Erythroblast (primary cell): ENCODE measurements at regions not wholly inside any gene's neighbourhood (a gene's known extent, or its start where the extent isn't known, plus 50 kb on each side); places are given as distances from the start of the nearest gene placed in this dataset.
"Not testable (repeated sequence)": the region's sequence is repeated elsewhere in the genome, so short reads cannot be mapped to it uniquely, and the experiment has no call there.

Source experiments
- DNase-seq, 2 experiments: peaks; one replicate each; lab custom pipeline; 2025; lab: John Stamatoyannopoulos, UW
- GATA1 ChIP-seq: IDR thresholded peaks from 2 replicates; pipeline ENCODE4 v1.6.1; 2011; ENCODE audit warnings: low read depth, mild to moderate bottlenecking, control low read depth, low read length, moderate library complexity
- POLR2A ChIP-seq: IDR thresholded peaks from 2 replicates; pipeline ENCODE4 v1.6.1; 2011; ENCODE audit warnings: mild to moderate bottlenecking, low read length

DNA sequence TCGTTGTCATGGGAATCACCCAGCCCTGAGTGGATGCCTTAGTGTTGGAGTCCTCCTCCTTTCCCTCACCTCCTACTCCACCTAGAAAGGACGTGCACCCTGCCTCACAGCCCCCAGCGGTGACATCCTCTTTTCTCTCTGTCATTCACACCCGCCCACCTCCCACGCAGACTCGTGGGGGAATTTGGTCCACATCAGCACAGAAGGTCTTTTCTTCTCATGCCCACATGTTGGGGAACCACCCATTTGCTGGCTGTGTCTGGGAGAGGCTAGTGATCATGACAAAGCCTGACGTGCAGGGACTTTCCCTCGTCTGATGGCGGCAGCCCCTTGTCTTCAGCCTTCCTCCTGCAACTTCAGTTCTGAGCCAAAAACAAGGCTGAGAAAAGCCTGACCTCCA lies 96.0 kb upstream of the CNKSR3 start:
- peak; percentile 15 to 27 for DNase-seq
- TF ChIP-seq POLR2A (no peak), GATA1 (no peak)

DNA sequence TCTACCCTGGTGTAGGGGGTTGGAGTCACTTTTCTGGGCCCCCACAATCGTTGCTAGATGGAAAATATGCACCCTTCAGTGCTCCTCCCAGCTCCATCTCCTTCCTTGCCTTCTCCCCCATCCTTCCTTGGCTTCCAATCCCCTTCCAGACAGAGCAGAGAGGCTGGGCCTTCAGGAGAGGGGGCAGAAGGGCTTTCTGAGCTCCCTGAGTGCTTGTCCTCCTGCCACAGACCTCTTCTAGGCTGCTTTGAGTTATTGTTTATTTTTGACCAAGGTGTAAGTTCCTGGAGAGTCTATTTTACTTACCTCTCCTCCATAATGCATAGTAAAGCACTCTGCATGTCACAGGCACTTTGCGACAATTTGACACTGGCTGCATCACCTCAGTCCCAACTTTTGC lies 96.4 kb upstream of the CNKSR3 start:
- TF ChIP-seq POLR2A (no peak), GATA1 (no peak)
- no peak for DNase-seq

DNA sequence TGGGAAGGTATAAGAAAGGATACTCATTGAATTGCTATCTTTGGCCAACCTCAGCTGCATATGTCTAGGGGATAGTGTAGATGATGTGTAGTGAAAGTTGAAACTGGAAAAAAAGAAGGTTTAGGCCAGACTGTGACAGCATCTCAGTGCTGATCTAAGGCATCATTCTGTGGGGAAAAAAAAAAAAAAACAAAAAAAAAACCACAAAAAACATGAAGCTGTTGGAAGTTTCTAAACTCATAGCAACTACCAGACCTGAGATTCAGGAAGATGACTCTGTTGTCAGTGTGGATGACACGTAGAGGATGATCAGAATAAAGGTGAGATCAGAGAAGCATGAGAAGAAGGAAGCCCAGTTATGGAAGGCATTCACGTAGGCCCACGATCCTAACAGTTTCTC lies 100.8 kb upstream of the CNKSR3 start:
- DNase-seq: no peak
- TF ChIP-seq POLR2A (no peak), GATA1 (no peak)

DNA sequence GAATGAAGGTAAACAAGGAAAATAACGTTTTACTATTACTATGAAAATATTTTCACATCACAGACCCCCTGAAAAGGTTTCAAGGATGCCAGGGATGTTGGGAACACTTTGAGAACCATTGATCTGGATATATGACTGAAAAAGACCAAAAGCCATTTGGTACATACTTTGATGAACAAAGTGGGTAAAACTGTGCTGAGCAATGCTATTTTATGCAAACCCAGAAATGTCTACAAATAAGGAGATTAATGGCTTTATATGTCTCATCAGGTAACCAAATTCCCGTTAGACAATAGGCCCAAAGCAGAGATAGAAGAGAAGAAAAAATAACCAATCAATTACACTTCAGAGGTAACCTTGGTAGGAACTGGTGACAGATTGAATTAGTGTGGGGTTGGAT lies 101.4 kb upstream of the CNKSR3 start:
- DNase-seq: no peak
- TF ChIP-seq POLR2A: no peak
- TF ChIP-seq GATA1: no peak

DNA sequence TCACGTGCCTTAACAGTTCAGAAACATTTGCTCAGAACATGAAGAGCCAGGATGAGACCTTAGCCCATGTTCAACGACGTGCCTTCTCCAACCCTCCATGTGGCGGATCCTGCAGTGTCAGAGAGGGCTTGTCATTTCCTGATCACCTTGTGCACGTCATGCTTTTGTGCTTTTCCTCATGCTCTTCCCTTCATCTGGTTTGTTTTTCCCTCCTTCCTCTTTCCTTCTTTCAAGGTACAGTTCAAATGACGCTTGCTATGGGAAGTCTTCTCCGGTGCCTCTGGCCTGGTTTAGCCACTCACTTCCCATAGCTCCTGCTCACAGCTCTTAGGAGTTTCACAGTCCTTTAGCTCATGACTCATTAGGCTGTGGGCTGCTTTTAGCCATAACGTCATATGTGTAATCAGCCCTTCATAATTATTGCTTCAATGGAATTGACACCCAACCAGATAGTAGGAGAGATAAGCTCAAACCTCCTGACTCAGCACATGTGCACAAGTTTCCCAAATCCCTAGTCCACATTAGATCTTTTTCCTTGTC lies 102.7 kb upstream of the CNKSR3 start:
- no peak for TF ChIP-seq POLR2A
- TF ChIP-seq GATA1: no peak
- DNase-seq: peak; percentile 38 to 72

DNA sequence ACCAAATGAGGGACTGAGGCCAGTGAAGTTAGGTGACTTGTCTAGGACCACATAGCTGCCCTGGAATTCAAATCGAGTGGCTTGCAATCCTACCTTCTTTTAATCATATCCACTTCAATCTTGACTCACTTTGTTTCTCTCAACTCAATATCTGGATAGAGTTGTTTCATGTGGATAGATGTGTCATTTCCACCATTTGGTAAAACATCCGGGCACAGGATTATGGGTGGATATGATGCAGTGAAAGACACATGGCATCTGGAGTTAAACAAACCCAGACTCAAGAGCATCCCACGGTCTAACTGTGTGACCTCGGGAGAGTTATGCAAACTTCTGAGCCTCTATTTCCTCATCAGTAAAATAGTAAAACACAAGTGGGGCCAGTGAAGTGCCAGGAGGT lies 103.6 kb upstream of the CNKSR3 start:
- TF ChIP-seq GATA1 (no peak), POLR2A (no peak)
- DNase-seq: no peak

DNA sequence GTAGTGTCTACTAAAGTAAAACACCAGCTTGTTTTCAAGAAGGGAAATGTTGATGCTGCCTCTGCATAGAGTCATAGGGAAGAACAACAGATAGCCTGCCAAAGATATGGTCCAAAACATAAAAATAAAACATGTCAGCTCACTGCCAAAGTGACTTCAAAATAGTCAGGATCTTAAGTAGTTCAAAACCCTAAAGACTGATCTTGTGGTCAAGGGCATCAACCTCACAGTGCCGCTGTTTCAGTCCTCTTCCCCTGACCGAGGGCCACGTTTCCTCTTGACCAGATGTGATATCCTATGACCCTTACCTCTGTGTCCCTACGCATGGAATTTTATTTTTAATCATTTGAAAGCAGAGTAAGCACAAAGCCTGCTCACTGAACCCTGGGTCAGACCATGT lies 104.2 kb upstream of the CNKSR3 start:
- DNase-seq: no peak
- no peak for TF ChIP-seq POLR2A
- TF ChIP-seq GATA1: no peak

DNA sequence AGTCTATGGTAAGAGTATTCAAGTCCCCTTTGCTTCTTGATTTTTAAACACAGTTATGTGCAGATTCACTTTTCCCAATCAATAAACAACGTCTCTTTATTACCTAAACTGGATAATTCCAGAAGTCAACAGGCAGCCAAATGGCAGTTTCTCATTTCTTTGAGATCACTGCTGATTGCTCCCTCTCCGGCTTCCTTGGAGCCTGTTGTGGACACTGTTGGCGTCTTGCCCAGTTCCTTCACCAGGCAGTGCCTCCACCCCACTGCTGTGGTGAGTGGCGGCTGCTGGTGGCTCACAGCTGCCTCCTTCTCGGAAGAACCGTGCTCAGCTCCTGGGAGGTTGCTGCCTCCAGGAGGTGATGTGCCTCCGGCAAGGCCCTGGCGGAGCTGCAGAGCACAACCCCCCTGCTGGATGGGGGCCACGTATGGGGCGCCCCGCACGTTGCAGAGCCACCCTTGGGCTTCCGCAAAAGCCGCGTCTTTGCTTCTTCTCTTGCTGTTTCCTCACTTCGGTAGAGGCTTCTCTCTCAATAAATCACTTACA lies 105.1 kb upstream of the CNKSR3 start:
- no peak for TF ChIP-seq POLR2A
- TF ChIP-seq GATA1: no peak
- peak; percentile 68 to 77 for DNase-seq

DNA sequence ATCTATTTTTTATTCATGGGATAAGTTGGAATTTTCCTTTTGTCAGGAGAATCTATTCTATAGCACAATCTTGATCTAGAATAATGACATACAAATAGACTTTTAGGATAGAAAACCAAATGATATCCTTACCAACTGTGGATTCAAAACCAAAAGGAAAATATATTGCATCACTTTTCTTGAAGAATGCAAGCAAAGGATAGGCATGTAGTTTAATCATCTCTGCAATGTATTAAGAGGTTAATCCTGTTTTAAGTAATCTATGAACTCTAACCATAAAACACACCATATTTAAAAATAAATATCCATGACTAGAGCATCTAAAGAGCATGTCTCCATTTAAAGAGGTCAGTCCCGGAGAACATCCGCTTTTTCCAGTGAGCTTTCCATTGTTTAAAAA lies 106.7 kb upstream of the CNKSR3 start:
- no peak for DNase-seq
- TF ChIP-seq POLR2A (no peak), GATA1 (no peak)

DNA sequence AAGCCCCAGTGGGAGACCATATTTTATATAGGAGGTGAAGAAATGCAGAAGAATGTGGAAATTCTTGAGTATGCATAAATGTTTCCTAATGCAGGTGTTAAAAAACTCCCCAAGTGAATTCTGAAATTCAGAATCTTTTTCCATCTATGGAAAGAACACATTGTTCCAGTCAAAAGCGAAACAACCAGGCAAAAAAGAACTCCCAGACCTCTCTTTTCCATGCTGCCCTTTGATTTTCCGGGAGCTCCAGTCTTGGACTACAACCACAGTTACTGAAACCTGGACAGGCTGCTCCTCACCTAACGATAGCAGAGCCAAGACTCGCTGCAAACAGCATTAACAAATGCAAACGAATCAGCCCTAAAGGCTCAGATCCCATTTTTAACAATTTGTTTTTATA lies 108.7 kb upstream of the CNKSR3 start:
- DNase-seq: no peak
- no peak for TF ChIP-seq POLR2A
- no peak for TF ChIP-seq GATA1

DNA sequence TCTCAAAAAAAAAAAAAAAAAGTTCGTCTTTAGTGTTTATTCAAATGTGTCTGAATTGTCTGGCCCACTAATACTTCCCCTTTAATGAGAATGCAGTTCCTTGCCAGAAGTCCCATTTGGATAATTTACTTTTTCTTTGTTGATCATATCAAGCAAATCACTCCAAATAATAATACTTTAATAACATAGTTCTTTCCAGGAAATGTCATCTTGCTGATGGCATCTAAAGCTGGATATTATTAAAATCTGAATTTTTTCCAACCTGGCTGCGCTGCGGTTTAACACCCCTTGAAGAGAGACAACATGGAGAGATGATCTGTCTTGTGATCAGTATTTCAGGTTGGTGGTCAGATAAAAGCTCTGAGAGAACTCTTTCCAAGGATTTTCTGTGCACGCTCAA lies 111.2 kb upstream of the CNKSR3 start:
- DNase-seq: no peak
- no peak for TF ChIP-seq POLR2A

DNA sequence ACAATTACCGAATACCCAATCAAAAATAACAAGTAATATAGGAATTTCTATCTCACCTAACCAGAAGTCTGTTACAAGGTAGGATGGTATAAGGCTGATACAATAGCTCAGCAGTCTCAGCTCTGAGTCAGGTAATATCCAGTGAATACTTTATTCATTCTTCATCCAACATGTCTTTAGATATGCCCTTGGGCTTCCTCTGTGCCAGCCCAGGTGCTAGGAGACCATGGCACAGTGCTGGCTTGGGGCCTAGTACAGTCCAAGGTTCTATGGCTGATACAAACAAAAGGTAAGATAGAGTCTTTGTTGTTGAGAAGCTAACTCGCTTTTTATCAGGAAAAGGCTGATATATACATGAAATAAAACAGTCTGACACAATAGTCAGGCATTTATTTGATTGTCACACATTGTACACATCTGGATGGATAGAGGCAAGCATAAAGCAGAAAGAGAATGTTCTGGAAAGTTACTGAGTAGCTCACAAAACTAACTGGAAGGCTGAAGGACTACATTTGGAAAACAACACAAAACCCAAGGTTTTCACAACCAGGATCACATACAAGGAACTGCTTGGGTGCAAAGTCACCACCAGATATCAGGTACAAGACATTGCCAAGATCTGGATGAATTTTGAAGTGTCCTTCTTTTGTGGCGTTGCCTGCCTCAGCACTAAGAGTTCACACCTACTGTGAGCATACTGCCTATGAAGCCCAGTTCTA lies 110.4 kb upstream of the SCAF8 start:
- no peak for DNase-seq
- TF ChIP-seq POLR2A: no peak
- TF ChIP-seq GATA1: no peak

DNA sequence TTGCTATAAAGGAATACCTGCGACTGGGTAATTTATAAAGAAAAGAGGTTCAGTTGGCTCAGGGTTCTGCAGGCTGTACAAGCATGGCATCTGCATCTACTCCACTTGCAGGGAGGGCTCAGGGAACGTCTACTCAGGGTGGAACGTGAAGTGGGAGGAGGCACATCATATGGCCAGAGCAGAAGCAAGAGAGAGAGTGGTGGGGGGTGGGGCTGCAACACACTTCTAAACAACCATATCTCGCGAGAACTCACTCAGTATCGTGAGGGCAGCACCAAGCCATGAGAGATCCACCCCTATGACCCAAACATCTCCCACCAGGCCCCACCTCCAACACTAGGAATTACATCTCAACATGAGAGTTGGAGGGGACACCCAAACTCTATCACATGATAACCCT lies 109.8 kb upstream of the SCAF8 start:
- no peak for DNase-seq
- TF ChIP-seq POLR2A (no peak), GATA1 (no peak)

DNA sequence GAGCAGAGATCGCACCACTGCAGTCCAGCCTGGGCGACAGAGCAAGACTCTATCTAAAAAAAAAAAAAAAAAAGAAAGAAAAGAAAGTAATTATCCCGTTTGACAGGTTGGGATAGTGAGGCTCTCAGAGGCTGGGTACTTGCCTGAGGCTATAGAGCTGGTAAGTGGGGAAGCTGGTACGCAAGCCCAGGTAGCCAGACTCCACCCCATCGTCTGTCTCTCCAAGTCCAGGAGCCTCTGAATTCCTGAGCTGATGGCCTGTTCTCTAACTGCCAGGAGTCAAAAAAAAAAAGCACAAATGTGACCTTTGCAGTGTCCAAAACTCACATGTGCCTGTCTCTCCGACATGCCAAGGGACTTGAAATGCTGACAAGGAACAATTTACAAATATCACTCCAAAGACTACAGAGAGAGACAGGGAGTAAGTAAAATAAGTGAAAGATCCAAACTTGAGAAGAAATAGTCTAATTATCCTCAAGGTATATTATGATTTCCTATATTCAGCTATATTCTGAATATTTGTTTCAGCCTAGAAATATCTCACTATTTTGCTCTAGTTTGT lies 109.1 kb upstream of the SCAF8 start:
- TF ChIP-seq GATA1 (no peak), POLR2A (no peak)
- no peak for DNase-seq

DNA sequence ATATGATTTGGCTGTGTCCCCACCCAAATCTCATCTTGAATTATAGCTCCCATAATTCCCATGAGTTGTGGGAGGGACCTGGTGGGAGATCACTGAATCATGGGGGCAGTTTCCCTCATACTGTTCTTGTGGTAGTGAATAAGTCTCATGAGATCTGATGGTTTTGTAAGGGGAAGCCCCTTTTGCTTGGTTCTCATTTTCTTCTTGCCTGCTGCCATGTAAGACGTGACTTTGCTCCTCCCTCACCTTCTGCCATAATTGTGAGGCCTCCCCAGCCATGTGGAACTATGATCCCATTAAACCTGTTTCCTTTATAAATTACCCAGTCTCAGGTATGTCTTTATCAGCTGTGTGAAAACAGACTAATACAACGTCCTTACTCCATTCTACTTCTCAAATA lies 108.5 kb upstream of the SCAF8 start:
- not testable (repeated sequence) for DNase-seq
